Brain microvascular endothelial cell (primary cell): ENCODE measurements at regions not wholly inside any gene's neighbourhood (a gene's known extent, or its start where the extent isn't known, plus 50 kb on each side); places are given as distances from the start of the nearest gene placed in this dataset.

Source experiments
- DNase-seq: peaks from one replicate; pipeline ENCODE4 v3.0.0-alpha.2; 2020
- H3K27ac ChIP-seq: fragments of 250-450 bp; sonication (Bioruptor Pico); 2 replicates; pipeline ENCODE4 v1.5.1; 2020; ENCODE audit warnings: mild to moderate bottlenecking, moderate library complexity
- H3K27me3 ChIP-seq: fragments of 250-450 bp; sonication (Bioruptor Pico); replicated peaks from 2 replicates; pipeline ENCODE4 v1.5.1; 2020; ENCODE audit warnings: mild to moderate bottlenecking
- H3K36me3 ChIP-seq: fragments of 250-450 bp; sonication (Bioruptor Pico); replicated peaks from 2 replicates; pipeline ENCODE4 v1.5.1; 2020; ENCODE audit warnings: mild to moderate bottlenecking
- H3K4me3 ChIP-seq: 2 replicates; pipeline ENCODE4 v1.5.1; 2011; ENCODE audit warnings: low read depth, mild to moderate bottlenecking, control low read depth, low read length, moderate library complexity
- CTCF ChIP-seq: IDR thresholded peaks from 2 replicates; pipeline ENCODE4 v1.5.1; 2011; ENCODE audit warnings: low read depth, mild to moderate bottlenecking, moderate library complexity, low read length, control low read depth, inconsistent platforms; ENCODE audit errors: missing control alignments
- in situ Hi-C: cut with HindIII; loops from 2 replicates; pipeline ENCODE4 v1.10.0; 2017; ENCODE audit warnings: low sequenced_read_pairs, low pct_ligation_motif_present

- no peak overlapping the region for H3K27ac ChIP-seq
- H3K36me3 ChIP-seq: no peaks in the 10 kb centered on the region
- DNase-seq: no peak
- no peaks in the 10 kb centered on the region for H3K27me3 ChIP-seq
- in situ Hi-C loops: no loop called here
- H3K4me3 ChIP-seq: no peak overlapping the region
- TF ChIP-seq CTCF: no peak
Observed at GRCh38 chr4:162509333-162509732, 345.5 kb upstream of the FSTL5 start.

- Histone ChIP-seq H3K27ac (no peak overlapping the region), H3K4me3 (no peak overlapping the region), H3K36me3 (no peaks in the 10 kb centered on the region), H3K27me3 (no peaks in the 10 kb centered on the region)
- in situ Hi-C loops: no loop called here
- peak; percentile 51 for DNase-seq
- no peak for TF ChIP-seq CTCF
Observed at GRCh38 chr4:162506253-162506652, 342.5 kb upstream of the FSTL5 start.

GRCh38 chr4:162503868-162504267, 340.1 kb upstream of the FSTL5 start:
- Histone ChIP-seq H3K4me3 (no peak overlapping the region), H3K27ac (no peak overlapping the region), H3K36me3 (no peaks in the 10 kb centered on the region), H3K27me3 (no peaks in the 10 kb centered on the region)
- in situ Hi-C loops: no loop called here
- no peak for TF ChIP-seq CTCF
- DNase-seq: no peak

- no peak for DNase-seq
- TF ChIP-seq CTCF: no peak
- in situ Hi-C loops: no loop called here
- Histone ChIP-seq H3K4me3 (no peak overlapping the region), H3K36me3 (no peaks in the 10 kb centered on the region), H3K27ac (no peak overlapping the region), H3K27me3 (no peaks in the 10 kb centered on the region)
Observed at GRCh38 chr4:162502109-162502508, 338.3 kb upstream of the FSTL5 start.

- Histone ChIP-seq H3K4me3 (no peak overlapping the region), H3K27ac (no peak overlapping the region), H3K36me3 (no peaks in the 10 kb centered on the region), H3K27me3 (no peaks in the 10 kb centered on the region)
- in situ Hi-C loops: no loop called here
- peak; percentile 36 for TF ChIP-seq CTCF
- DNase-seq: no peak
Observed at GRCh38 chr4:162499478-162499877, 335.7 kb upstream of the FSTL5 start.

GRCh38 chr4:162498168-162498567, 334.4 kb upstream of the FSTL5 start:
- Histone ChIP-seq H3K36me3 (no peaks in the 10 kb centered on the region), H3K27ac (no peak overlapping the region), H3K4me3 (no peak overlapping the region), H3K27me3 (no peaks in the 10 kb centered on the region)
- no peak for TF ChIP-seq CTCF
- in situ Hi-C loops: no loop called here
- DNase-seq: no peak
